Thyroid gland (tissue), 4 donors: ENCODE measurements at regions not wholly inside any gene's neighbourhood (a gene's known extent, or its start where the extent isn't known, plus 50 kb on each side); places are given as distances from the start of the nearest gene placed in this dataset.

Experiments
- POLR2A ChIP-seq, 2 donors: fragments of 450-650 bp; IDR thresholded peaks; one replicate each; pipeline ENCODE4 v1.6.1; 2017; ENCODE audit warnings: antibody characterized with exemption in 2 of 2, mild to moderate bottlenecking in 2 of 2, moderate library complexity in 1 of 2
- TF ChIP-seq, protein P1 (sequence below), 6 experiments: fragments of 200-600 bp in 3 of 6; fragments of 450-650 bp in 3 of 6; sonication (generic) in 3 of 6; IDR thresholded peaks; one replicate each; pipeline ENCODE4 v1.5.1; 2016 to 2019; ENCODE audit warnings: antibody characterized with exemption in 6 of 6, mild to moderate bottlenecking in 2 of 6, inconsistent platforms in 1 of 6, moderate library complexity in 1 of 6

DNA sequence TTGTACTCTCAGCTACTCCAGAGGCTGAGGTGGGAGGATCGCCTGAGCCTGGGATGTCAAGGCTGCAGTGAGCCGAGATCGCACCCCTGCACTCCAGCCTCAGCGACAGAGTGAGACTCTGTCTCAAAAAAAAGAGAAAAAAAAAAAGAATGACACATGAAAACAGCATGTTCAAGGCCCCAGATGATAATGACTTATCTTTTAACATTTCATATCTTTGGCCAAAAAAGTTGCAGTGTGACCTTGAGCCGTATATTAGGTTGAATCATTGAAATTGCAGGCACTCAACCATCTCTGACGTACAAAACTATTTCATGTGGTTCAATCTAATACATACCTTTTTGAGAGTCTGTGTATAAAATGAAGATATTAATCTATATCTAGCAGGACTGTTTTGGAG, 79.1 kb upstream of the CPEB4 start:
- TF ChIP-seq, protein P1, sequence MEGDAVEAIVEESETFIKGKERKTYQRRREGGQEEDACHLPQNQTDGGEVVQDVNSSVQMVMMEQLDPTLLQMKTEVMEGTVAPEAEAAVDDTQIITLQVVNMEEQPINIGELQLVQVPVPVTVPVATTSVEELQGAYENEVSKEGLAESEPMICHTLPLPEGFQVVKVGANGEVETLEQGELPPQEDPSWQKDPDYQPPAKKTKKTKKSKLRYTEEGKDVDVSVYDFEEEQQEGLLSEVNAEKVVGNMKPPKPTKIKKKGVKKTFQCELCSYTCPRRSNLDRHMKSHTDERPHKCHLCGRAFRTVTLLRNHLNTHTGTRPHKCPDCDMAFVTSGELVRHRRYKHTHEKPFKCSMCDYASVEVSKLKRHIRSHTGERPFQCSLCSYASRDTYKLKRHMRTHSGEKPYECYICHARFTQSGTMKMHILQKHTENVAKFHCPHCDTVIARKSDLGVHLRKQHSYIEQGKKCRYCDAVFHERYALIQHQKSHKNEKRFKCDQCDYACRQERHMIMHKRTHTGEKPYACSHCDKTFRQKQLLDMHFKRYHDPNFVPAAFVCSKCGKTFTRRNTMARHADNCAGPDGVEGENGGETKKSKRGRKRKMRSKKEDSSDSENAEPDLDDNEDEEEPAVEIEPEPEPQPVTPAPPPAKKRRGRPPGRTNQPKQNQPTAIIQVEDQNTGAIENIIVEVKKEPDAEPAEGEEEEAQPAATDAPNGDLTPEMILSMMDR (IDR thresholded peaks at IDR 0.05), result no peak
- TF ChIP-seq POLR2A (IDR thresholded peaks at IDR 0.05), result no peak
